Hematopoietic multipotent progenitor cell treated with erythropoietin and hydrocortisone succinate and interleukin-3 and kit ligand, for 6 days (in vitro differentiated cells): ENCODE measurements at regions not wholly inside any gene's neighbourhood (a gene's known extent, or its start where the extent isn't known, plus 50 kb on each side); places are given as distances from the start of the nearest gene placed in this dataset.
"Not testable (repeated sequence)": the region's sequence is repeated elsewhere in the genome, so short reads cannot be mapped to it uniquely, and the experiment has no call there.

ENCODE experiments used
- DNase-seq: peaks from one replicate; pipeline ENCODE4 v3.0.0-alpha.2; 2015

DNA sequence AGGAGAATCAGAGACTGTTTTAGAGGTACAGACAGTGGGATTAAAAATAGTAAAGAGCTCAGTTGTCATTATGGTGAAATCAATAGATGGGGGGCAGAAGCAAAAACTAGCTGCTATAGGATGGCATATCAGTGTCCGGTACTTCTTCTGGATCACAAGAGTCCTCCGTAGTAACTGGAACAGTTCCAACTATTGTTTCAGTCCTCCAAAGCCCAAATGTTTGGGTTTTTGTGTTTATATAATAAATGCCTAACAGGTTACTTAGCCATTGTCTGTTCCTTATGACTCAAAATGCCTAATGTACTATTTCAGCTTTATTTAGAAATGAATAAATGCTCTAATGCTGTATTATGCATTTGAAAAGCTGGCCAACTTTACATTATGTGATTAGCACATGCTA lies 401.2 kb downstream of the PTH2R start:
- DNase-seq: no peak

DNA sequence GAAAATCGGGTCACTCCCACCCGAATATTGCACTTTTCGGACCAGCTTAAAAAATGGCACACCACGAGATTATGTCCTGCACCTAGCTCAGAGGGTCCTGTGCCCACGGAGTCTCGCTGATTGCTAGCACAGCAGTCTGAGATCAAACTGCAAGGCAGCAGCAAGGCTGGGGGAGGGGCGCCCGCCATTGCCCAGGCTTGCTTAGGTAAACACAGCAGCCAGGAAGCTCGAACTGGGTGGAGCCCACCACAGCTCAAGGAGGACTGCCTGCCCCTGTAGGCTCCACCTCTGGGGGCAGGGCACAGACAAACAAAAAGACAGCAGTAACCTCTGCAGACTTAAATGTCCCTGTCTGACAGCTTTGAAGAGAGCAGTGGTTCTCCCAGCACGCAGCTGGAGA lies 405.3 kb downstream of the PTH2R start:
- DNase-seq: not testable (repeated sequence)

DNA sequence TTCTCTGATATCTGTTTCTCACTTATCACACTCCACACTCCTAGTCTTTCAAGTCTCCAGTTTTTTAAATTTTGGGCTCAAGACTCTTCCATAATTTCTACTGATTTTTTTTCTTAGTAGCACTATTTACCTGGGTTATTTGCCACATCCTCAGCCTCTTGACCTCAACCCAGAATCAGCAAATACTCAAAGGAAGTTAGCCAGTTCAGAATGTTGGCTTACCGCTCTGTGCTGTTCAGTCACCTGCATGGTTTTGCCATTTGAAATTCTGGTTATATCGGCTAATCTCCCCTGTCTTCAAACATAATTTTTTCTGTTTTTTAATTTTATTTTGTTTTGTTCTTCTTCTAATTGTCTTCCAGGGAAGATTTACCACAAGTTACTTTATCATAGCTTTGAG lies 412.6 kb downstream of the PTH2R start:
- no peak for DNase-seq

DNA sequence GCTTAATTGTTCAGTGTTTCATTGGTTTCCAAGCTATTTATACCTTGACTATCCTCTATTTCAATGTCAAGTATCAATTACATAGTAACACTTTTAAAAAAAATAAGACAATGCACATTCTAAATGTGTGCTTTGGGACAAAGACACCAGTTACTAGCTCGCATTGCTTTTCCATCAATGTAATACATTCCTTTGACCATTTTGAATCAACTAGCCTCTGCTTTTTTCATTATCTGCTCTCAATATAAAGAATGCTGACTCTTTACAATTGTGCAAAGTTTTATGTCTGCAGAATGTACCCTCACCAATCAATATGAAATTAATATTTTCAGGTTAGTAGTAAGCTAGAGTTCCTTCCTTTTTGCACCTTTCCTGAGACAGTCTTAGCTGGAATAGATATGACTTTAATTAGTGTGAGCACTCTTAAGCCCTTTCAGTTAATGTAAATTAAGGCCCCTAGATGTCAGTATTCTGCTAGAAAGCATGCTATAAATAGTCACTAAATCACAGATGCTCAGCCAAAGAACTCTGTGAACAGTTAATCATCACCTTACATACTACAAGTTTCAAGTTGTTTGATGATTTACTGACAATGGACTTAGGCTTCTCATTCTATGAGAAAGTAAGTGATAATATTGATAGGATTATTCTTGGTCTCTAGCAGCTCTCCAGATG lies 413.6 kb downstream of the PTH2R start:
- peak; percentile 55 for DNase-seq

DNA sequence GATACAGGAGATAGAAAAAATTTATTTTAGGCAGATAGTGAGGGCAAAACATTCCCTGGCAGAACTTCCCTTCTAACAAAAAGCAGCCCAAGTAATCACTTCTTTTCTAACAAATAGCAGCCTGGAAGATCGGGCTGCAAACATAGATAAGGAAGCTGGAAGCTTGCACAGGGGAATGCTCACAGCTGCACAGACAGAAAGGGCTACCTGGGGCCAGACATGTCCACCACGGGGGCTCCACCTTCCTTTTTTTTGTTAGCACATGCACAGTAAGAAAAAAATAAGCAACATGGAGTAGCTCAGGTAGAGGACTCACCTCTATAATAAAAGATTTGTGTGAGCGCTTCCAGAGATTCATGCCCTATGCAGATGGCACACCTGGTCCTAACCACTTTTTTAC lies 420.5 kb downstream of the PTH2R start:
- no peak for DNase-seq

DNA sequence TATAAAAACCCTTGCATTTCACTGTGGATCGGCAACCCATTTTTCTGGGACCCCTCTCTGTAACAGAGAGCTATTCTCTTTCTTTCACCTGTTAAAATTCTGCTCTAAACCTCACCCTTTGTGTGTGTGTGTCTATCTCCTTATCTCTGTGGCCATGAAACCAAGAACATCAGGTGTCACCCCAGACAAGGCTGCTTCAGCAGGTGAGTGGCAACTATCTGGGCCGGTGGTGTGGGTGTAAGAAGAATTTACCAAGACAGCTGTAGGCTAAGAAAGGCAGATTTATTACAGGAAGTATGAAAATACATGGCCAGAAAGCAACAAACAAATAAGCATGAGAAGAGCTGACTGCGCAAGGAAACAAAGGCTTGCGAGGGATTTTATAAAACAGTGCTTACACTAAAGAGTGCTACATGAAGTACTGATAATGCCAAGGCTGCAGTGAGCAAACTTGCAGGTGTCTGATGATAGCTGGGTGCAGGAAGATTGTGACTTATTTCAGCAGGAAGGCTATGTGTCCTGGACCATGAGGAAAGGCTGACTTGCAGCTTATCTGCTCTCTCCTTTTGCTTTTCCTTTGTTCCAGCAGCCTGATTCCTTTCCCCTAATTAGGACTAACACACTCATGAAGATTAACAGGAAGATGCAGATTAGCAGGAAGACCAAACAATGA lies 421.1 kb downstream of the PTH2R start:
- DNase-seq: no peak

DNA sequence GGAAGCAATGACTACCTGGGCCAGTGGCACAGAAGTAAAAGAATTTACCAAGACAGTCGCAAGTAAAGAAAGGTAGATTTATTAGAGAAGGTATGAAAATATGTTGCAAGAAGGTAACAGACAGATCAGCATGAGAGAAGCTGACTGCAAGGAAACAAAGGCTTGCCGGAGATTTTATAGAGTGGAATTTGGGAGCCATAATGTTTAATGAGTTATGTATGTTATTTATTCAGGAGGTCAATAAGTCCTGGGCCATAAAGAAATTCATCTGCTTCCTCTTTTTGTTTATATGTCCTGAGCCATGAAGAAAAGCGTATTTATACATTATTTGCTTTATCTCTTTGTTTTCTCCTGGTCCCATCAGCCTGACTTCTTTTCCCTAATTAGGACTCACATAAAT lies 423.6 kb downstream of the PTH2R start:
- DNase-seq: no peak

DNA sequence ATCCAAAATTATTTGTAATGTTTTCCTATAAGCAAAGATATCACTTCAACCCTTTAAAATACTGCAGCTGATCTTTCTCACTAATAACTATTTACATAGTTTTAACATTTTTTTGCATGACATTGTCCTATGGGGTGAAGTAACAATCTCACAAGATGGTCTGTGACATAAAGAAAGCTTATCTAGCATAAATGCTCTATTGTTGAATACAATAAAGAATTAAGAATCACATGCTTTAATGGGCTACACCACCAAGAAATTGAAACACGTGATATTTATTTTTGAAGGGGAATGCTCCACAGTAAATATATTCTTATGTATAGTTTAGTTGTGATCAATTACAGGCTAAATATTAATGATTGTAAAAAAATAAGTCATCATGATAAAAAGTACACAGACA lies 441.1 kb downstream of the PTH2R start:
- no peak for DNase-seq

DNA sequence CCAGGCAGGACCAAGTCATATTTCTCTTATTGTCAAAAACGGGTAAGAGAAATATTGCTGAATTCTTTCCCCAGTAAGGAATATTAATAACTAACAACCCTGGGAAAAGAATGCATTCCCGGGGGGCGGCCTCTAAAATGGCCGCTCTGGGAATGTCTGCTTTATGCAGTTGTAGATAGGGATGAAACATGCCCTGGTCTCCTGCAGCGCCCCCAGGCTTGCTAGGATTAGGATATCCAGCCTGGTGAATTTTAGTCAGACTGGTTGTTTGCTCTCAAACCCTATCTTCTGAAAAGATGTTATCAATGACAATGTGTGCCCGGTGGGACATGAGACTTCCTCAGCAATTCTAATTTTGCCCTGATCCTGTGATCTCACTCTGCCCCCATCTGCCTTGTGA lies 448.1 kb downstream of the PTH2R start:
- no peak for DNase-seq

DNA sequence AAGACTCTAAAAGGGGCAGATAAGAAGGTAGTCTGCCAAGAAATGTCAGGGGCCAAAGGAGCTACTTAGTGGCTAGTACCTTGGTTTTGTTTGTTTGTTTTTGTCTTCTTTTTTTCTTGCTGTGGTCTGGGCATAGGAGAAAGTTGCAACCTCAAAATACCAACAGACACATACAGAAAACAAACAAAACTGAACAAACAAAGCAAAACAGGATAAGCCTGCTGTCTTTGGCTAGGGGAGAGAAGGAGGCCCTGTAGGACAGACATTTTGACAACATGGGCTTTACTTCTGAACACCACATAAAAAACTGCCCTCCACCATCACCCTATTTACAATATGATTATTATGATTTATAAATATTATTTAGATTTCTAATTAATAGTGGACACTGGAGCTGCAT lies 460.8 kb downstream of the PTH2R start:
- no peak for DNase-seq

DNA sequence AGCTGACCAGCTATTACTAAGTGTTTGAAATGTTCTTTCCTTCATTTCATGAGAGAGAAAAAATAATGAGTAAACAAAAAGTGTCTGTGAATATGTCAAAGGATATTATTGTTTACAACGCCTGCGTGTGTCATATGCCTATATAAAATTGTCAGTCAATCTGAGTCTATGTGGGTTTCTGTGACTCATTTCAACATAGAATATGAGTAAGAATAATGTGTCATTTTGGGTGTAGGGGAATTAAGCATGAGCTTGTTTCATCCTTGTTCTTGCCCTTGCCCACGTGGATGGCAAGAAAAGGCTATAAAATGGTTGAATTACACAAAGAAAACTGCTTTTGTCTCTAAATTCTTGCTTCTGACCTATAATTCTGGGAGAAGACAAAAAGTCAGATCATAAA lies 466.0 kb downstream of the PTH2R start:
- DNase-seq: no peak

DNA sequence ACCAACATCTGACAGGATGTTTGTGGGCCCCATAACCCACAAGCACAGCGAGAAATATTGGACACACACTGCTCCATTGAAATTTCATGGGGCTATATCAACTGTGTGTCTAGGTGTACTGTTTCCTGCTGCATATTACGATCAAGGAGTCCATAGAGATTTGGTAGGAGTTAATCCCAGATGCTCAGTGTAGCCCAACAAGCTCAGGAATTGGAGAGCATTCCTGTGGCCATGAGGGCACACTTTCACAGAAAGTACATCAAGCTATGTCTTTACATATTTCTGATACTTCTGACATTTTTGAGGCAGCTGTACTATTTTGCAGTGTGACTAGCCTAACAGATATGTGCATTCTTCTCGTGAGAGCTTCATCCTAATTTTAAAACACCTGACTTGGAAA lies 473.1 kb downstream of the PTH2R start:
- no peak for DNase-seq

DNA sequence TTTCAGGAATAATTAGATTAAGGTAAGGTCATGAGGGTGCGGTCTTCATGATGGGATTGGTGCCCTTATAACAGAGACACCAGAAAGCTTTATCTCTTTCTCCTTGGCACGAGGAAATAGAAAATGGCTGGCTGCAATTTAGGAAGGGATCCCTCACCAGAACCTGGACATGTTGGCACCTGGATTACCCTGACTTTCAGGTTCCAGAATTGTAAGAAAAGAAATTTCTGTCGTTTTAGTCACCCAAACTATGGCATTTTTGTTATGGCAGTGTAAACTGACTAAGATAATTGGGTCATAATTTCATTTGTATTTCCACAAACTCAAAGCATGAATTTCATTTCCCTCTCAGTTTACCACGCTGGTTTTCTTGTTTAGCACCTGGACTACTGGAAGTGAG lies 473.6 kb downstream of the PTH2R start:
- no peak for DNase-seq

DNA sequence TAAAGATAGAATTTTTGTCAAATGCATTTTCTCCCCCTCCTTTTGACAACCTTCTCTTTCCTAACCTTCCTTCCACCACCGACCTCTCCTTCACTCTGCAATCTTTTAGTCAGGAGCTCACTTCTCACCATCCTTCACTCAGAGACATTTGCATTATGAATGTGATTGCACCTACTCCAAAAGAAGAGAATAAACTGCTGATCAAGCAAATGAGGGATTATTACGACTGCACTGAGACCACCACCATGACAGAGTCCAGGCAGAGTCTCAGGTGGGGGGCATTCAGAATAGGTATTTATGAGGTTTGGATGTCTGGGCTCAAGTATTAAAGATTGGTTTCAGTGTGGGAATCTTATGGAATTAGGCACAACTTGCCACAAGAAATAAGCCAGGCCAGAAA lies 483.9 kb downstream of the PTH2R start:
- no peak for DNase-seq

DNA sequence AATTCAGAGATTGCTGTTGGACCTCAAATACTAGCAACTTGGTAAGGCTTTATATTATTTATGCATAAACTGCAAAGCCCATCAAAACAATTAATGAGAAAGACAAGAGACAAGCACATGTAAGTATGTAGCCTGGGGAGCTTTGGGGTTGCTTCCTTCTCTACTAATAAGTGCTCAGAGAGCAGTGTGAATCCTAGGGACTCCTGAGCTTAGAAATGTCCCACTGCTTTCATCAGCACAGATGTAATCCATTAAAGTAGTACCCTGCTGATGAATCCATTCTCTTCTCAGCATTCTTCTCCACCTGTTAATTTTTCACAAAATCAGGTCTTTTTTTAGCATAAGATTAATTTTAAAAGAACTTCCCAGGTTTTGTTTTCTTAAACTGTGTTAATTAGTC lies 485.6 kb downstream of the PTH2R start:
- DNase-seq: no peak

DNA sequence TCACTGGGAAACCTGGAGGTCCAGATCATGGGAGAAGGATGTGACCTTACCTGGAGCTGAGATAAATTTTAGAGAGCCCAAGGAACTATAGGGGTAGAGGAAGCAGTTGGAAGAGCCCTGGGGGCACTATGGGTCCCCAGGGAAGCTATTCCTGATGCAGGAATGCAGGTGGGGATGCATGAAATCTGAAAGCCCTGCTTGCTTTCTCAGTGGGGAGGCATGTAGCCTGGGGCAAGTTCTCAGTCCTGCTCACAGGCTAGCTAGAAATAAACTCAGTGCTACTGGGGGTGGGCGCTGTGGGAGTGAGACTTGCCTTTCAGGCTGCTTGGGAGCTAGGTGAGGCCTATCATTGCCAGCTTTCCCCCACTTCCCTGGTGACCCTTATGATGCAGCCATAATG lies 499.7 kb downstream of the PTH2R start:
- no peak for DNase-seq

DNA sequence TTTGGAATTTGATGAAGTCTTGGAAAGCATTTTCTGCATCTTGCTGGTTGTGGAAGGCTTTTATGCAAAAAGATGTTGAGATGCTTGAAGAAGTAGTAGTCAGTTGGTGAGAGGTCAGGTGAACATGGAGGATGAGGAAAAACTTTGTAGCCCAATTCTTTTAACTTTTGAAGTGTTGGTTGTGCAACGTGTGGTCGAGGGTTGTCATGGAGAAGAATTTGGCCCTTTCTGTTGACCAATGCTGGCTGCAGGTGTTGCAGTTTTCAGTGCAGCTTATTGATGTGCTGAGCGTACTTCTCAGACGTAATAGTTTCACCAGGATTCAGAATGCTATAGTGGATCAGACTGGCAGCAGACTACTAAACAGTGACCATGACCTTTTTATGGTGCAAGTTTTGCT lies 508.4 kb upstream of the MAP2 start:
- no peak for DNase-seq

DNA sequence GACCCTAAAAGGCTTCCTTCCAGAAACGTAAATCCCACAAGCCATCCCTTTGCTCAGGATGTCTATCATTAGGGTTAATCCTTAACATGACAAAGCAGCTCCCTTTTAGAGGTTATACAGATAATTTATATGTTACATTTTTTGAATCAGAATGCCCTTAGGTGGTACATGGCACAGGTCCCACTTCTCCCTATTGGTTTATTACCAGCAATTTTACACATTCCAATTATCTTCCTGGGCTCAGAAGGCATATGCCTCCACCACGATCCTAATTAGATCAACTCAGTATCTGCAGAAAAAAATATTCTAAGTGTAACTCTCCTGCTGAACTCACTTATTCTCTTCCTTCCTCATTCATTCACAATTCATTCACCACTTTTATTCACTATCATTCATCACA lies 507.0 kb upstream of the MAP2 start:
- DNase-seq: no peak

DNA sequence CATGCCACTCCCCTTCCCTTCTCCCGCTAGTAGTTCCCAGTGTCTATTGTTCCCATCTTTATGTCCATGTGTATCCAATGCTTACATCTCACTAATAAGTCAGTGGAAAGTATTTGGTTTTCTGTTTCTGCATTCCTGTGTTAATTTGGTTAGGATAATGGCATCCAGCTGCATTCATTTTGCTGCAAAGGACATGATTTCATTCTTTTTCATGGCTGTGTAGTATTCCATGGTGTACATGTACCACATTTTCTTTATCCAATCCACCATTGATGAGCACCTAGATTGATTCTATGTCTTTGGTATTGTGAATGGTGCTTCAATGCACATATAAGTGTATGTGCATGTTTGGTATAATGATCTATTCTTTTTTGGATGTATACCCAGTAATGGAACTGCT lies 502.5 kb upstream of the MAP2 start:
- not testable (repeated sequence) for DNase-seq

DNA sequence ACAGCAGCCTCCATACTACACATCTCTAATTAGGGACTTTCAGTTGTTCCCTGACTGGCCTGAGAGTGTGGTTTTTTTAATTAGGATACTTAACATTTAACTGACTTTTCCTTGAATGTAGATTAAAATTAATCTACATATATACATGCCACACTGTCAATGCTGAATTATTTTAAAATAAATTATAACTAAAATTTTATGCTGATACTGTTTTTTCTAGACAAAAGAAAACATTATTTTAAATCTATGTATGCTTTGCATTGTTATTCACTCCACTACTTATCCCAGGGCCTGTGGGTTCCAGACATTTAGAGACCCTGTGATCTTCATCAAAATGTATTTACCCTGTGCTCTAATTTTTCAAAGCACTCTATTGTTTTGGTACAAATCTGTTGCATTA lies 496.0 kb upstream of the MAP2 start:
- no peak for DNase-seq

DNA sequence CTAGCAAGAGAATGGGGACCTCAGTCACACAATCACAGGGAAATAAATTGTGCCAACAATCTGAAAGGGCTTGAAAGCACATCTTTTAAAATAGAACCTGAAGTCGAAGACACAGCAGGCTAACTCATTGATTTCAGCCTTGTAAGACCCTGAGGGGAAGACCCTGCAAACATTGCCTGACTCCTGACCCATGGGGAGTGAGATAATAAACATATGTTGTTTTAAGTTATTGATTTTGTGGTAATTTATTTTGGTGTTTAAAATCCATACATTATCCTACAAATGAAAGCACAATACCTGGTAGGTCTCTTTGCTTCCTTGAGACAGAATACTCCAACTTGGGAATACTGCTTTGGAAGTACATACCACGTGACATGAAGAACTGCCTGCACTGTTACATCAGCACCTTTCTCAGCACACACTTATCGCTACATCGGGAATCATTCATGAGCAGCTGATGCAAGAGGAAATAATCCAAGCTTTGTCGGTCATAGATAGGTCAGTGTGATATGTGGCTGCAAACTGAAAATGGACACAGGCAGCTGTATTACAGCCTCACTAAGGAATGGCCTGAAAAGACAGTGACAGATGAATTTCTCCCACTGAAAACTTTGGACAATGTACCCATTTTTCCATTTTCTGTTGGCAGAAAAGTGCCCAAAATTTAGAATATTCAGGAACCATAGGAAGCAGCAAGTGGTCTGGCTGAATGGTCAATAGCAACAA lies 494.5 kb upstream of the MAP2 start:
- DNase-seq: no peak

DNA sequence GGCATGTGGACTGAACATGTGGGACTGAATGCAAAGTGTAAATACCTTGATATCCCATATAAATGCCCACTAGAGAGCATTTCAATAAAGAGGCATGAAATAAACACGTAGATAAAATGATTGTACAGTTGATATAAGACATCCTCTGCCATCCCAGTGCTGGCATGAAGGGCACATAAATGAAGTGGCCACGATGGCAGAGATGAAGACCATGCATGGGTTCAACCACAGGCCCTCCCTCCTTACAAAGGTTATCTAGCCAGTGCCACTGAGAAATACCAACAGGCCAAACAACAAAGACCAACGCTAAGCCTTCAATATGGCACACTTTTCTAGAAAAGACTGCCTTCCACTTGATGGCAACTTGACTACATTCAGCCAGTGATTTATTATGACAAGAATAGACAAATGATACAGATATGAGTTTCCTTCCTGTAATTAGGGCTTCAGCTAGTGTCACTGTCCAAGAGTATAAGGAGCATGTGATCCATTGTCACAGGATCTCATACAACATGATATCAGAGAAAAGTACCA lies 493.9 kb upstream of the MAP2 start:
- no peak for DNase-seq

DNA sequence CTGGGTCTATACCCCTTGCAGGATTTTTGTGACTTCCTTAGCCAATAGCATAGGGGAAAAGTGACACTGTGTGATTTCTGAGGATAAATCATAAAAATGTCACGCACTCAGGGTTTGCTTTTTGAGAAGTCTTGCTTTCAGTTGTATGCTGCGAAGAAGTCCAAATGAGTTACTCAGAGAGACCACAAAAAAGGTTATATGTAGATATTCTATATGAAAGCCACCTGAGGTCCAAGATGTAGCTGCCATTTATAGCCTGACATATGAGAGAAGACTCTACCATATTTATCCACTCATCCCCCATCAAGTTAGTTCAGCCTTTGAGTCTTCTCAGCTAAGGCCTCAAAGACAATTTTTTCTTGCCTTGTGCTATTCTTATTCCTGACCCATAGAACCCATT lies 488.3 kb upstream of the MAP2 start:
- no peak for DNase-seq

DNA sequence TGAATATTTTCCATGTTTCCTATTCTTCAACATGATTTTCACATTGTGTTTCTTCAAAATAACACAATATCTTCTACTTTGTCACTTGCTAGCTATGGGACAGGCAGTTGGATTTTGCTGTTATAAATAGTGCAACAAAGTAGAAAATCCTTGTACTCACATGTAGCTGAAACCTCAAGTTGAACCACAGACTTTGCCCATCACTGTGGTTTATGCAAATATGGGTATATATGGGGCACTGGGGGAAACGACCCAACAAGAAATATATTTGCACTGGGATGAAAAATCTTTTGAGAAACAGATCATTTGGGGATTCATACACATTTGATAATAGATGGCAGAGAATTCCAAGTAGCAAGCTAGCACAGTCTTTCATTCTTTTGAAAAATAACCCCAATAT lies 486.3 kb upstream of the MAP2 start:
- no peak for DNase-seq
